Endothelial cell of umbilical vein (primary cell): ENCODE measurements at regions not wholly inside any gene's neighbourhood (a gene's known extent, or its start where the extent isn't known, plus 50 kb on each side); places are given as distances from the start of the nearest gene placed in this dataset.

Source experiments
- EZH2 ChIP-seq: IDR thresholded peaks from 2 replicates; pipeline ENCODE4 v1.6.1; 2012; ENCODE audit warnings: borderline replicate concordance, low read depth, mild to moderate bottlenecking, moderate library complexity, low read length, inconsistent platforms; ENCODE audit not compliant: severe bottlenecking
- JUN ChIP-seq: IDR thresholded peaks from 2 replicates; pipeline ENCODE4 v1.6.1; 2011; ENCODE audit warnings: borderline replicate concordance, low read depth; ENCODE audit not compliant: insufficient read length, insufficient read depth
- TF ChIP-seq, protein P1 (sequence below), 2 donors: IDR thresholded peaks; 1 replicate in 1 of 2; 2 replicates in 1 of 2; pipeline ENCODE4 v1.5.1; 2011; ENCODE audit warnings: low read length in 2 of 2, mild to moderate bottlenecking in 2 of 2, moderate library complexity in 2 of 2, control low read depth in 1 of 2, inconsistent platforms in 1 of 2, low read depth in 1 of 2; ENCODE audit not compliant: insufficient read depth in 1 of 2; ENCODE audit errors: extremely low read depth in 1 of 2

DNA sequence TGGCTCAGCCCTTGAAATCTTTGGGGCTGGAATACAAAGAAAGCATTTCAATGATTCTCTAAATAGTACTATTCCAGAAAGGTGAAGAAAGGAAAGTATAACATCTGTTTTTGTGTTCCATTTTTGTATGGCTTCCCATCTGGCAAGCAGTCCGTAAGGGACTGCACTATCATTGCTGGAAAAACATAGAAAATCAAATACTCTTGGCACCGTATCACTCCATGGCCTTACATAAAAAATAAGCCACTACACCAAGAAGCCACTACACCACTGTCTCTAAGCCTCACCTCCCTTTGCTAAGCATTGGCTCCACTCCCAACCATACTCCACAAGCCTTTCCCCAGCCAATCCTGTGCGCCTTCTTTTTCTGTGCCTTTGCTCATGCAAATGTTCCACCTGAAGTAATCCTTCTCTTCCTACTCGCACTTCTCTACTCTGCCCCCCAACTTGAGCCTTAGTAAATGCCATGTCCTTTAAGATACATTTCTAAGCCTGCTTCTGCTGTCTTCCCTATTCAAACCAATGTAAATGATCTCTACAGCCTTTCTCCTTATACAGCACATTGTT, 454.6 kb upstream of the TUSC1 start:
- TF ChIP-seq, protein P1, sequence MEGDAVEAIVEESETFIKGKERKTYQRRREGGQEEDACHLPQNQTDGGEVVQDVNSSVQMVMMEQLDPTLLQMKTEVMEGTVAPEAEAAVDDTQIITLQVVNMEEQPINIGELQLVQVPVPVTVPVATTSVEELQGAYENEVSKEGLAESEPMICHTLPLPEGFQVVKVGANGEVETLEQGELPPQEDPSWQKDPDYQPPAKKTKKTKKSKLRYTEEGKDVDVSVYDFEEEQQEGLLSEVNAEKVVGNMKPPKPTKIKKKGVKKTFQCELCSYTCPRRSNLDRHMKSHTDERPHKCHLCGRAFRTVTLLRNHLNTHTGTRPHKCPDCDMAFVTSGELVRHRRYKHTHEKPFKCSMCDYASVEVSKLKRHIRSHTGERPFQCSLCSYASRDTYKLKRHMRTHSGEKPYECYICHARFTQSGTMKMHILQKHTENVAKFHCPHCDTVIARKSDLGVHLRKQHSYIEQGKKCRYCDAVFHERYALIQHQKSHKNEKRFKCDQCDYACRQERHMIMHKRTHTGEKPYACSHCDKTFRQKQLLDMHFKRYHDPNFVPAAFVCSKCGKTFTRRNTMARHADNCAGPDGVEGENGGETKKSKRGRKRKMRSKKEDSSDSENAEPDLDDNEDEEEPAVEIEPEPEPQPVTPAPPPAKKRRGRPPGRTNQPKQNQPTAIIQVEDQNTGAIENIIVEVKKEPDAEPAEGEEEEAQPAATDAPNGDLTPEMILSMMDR (IDR thresholded peaks at IDR 0.05; ENCODE audit: extremely low read depth in 1 of 2, insufficient read depth in 1 of 2, low read depth in 1 of 2, low read length in 2 of 2), result no peak
- TF ChIP-seq EZH2 (no peak), JUN (no peak)
